Testis (tissue), 2 donors: ENCODE measurements at regions not wholly inside any gene's neighbourhood (a gene's known extent, or its start where the extent isn't known, plus 50 kb on each side); places are given as distances from the start of the nearest gene placed in this dataset.
"Not testable (repeated sequence)": the region's sequence is repeated elsewhere in the genome, so short reads cannot be mapped to it uniquely, and the experiment has no call there.

Experiments
- DNase-seq: peaks from one replicate; pipeline ENCODE4 v3.0.0-alpha.2; 2019
- H3K27ac ChIP-seq, 2 donors: fragments of 200-600 bp; sonication (generic); one replicate each; pipeline ENCODE4 v1.5.1; 2019
- H3K27me3 ChIP-seq: fragments of 200-600 bp; sonication (generic); one replicate; pipeline ENCODE4 v1.5.1; 2019
- H3K36me3 ChIP-seq: fragments of 200-600 bp; sonication (generic); one replicate; pipeline ENCODE4 v1.5.1; 2017; ENCODE audit warnings: low read depth; ENCODE audit errors: missing control alignments
- H3K4me1 ChIP-seq: fragments of 200-600 bp; sonication (generic); one replicate; pipeline ENCODE4 v1.5.1; 2019
- H3K4me3 ChIP-seq, 2 donors: fragments of 200-600 bp; sonication (generic); one replicate each; pipeline ENCODE4 v1.5.1; 2017 to 2019
- H3K9me3 ChIP-seq: fragments of 200-600 bp; sonication (generic); one replicate; pipeline ENCODE4 v1.5.1; 2017
- CTCF ChIP-seq, 3 experiments: fragments of 450-650 bp in 2 of 3; fragments of 200-600 bp in 1 of 3; sonication (generic) in 1 of 3; IDR thresholded peaks; one replicate each; pipeline ENCODE4 v1.5.1; 2016 to 2019; ENCODE audit warnings: antibody characterized with exemption in 3 of 3, mild to moderate bottlenecking in 2 of 3, moderate library complexity in 1 of 3
- POLR2A ChIP-seq: fragments of 450-650 bp; IDR thresholded peaks from one replicate; pipeline ENCODE4 v1.6.1; 2017; ENCODE audit warnings: antibody characterized with exemption, mild to moderate bottlenecking, moderate library complexity
- WGBS, 2 donors: methylation state at CpG; one replicate each; pipeline ENCODE4 v1.1.5; 2018; 5-methylcytosine and 5-hydroxymethylcytosine counted together
- intact Hi-C: fragments of 100-400 bp; cut with DNase I; formaldehyde crosslinking; loops from one replicate; pipeline ENCODE4 v1.15.1; 2023; ENCODE audit warnings: low total_unique reads

GRCh38 chr5:114883675-114884074 is 286.0 kb downstream of the TRIM36 start:
- Histone ChIP-seq H3K9me3 (no peaks in the 10 kb centered on the region), H3K27ac (no peak overlapping the region), H3K4me1 (no peaks in the 10 kb centered on the region), H3K4me3 (no peak overlapping the region), H3K27me3 (no peaks in the 10 kb centered on the region), H3K36me3 (no peaks in the 10 kb centered on the region)
- no peak for DNase-seq
- no peak for TF ChIP-seq CTCF (IDR thresholded peaks at IDR 0.05)
- TF ChIP-seq POLR2A = no peak
- WGBS, 2 donors = 69 to 94% methylated on average over 2 of the region's 2 CpGs
- intact Hi-C loops = no loop called here

- DNase-seq = no peak
These were observed 310.3 kb downstream of the TRIM36 start for GRCh38 chr5:114859438-114859735.

GRCh38 chr5:114858665-114859437 is 310.9 kb downstream of the TRIM36 start:
- H3K27ac ChIP-seq = no peak overlapping the region
- H3K4me3 ChIP-seq = no peak overlapping the region
- no peak for DNase-seq
- no peaks in the 10 kb centered on the region for H3K4me1 ChIP-seq
- H3K36me3 ChIP-seq = no peaks in the 10 kb centered on the region
- WGBS, 2 donors = 69 to 72% methylated on average over 7 of the region's 7 CpGs
- TF ChIP-seq CTCF (IDR thresholded peaks at IDR 0.05) (no peak), POLR2A (no peak)
- intact Hi-C loops = no loop called here
- H3K27me3 ChIP-seq = no peaks in the 10 kb centered on the region
- H3K9me3 ChIP-seq = no peaks in the 10 kb centered on the region

More at GRCh38 chr5:114859438-114859735, 310.3 kb downstream of the TRIM36 start:
- Histone ChIP-seq H3K9me3 (no peaks in the 10 kb centered on the region), H3K4me1 (no peaks in the 10 kb centered on the region), H3K36me3 (no peaks in the 10 kb centered on the region), H3K27ac (no peak overlapping the region), H3K27me3 (no peaks in the 10 kb centered on the region), H3K4me3 (no peak overlapping the region)
- TF ChIP-seq POLR2A = no peak
- TF ChIP-seq CTCF (IDR thresholded peaks at IDR 0.05) = no peak
- intact Hi-C loops = no loop called here

GRCh38 chr5:114857941-114858551 is 311.7 kb downstream of the TRIM36 start:
- no peak overlapping the region for H3K27ac ChIP-seq
- WGBS, 2 donors = 38 to 55% methylated on average over 22 of the region's 22 CpGs
- intact Hi-C loops = no loop called here
- DNase-seq = no peak
- no peaks in the 10 kb centered on the region for H3K9me3 ChIP-seq
- no peaks in the 10 kb centered on the region for H3K27me3 ChIP-seq
- peak overlapping the region in 1 of 2 donors; percentile 21 for H3K4me3 ChIP-seq
- no peaks in the 10 kb centered on the region for H3K4me1 ChIP-seq
- H3K36me3 ChIP-seq = no peaks in the 10 kb centered on the region
- TF ChIP-seq POLR2A (no peak), CTCF (IDR thresholded peaks at IDR 0.05) (no peak)

GRCh38 chr5:114844711-114845110 is 325.0 kb downstream of the TRIM36 start:
- H3K4me1 ChIP-seq, H3K36me3 ChIP-seq, H3K4me3 ChIP-seq, H3K27ac ChIP-seq, H3K9me3 ChIP-seq, intact Hi-C loops, H3K27me3 ChIP-seq, DNase-seq: not testable (repeated sequence)
- WGBS, 2 donors = 83 to 84% methylated on average over 6 to 9 of the region's 9 CpGs
